GM23248 (cell line): ENCODE measurements at regions not wholly inside any gene's neighbourhood (a gene's known extent, or its start where the extent isn't known, plus 50 kb on each side); places are given as distances from the start of the nearest gene placed in this dataset.
"Not testable (repeated sequence)": the region's sequence is repeated elsewhere in the genome, so short reads cannot be mapped to it uniquely, and the experiment has no call there.

Experiments used
- DNase-seq: peaks from one replicate; pipeline ENCODE4 v3.0.0-alpha.2; 2015
- H2AFZ ChIP-seq: fragments of 200-600 bp; sonication (generic); 2 replicates; pipeline ENCODE4 v1.6.1; 2016; ENCODE audit warnings: antibody characterized with exemption
- H3F3A ChIP-seq: fragments of 200-600 bp; sonication (generic); 2 replicates; pipeline ENCODE4 v1.6.1; 2016; ENCODE audit warnings: mild to moderate bottlenecking, antibody characterized with exemption, mixed run types; ENCODE audit not compliant: insufficient read depth
- H3K27ac ChIP-seq: fragments of 200-600 bp; sonication (generic); 2 replicates; pipeline ENCODE4 v1.5.1; 2016; ENCODE audit warnings: mild to moderate bottlenecking
- H3K27me3 ChIP-seq: fragments of 200-600 bp; sonication (generic); replicated peaks from 2 replicates; pipeline ENCODE4 v1.6.1; 2016; ENCODE audit warnings: mild to moderate bottlenecking; ENCODE audit not compliant: insufficient read depth
- H3K36me3 ChIP-seq: fragments of 200-600 bp; sonication (generic); 2 replicates; pipeline ENCODE4 v1.6.1; 2016; ENCODE audit warnings: low read depth, mild to moderate bottlenecking
- H3K4me1 ChIP-seq: fragments of 200-600 bp; sonication (generic); 2 replicates; pipeline ENCODE4 v1.6.1; 2016; ENCODE audit warnings: mild to moderate bottlenecking; ENCODE audit not compliant: insufficient read depth
- H3K4me2 ChIP-seq: fragments of 200-600 bp; sonication (generic); one replicate; pipeline ENCODE4 v1.6.1; 2016; ENCODE audit warnings: mild to moderate bottlenecking; ENCODE audit not compliant: unreplicated experiment
- H3K4me3 ChIP-seq: fragments of 200-600 bp; sonication (generic); 2 replicates; pipeline ENCODE4 v1.5.1; 2016; ENCODE audit warnings: mild to moderate bottlenecking
- H3K79me2 ChIP-seq: fragments of 200-600 bp; sonication (generic); 2 replicates; pipeline ENCODE4 v1.6.1; 2016; ENCODE audit warnings: mild to moderate bottlenecking; ENCODE audit not compliant: insufficient read depth
- H3K9ac ChIP-seq: fragments of 200-600 bp; sonication (generic); 2 replicates; pipeline ENCODE4 v1.6.1; 2016; ENCODE audit warnings: mild to moderate bottlenecking
- H3K9me2 ChIP-seq: fragments of 200-600 bp; sonication (generic); 2 replicates; pipeline ENCODE4 v1.6.1; 2016; ENCODE audit warnings: mixed run types, mild to moderate bottlenecking, moderate library complexity; ENCODE audit not compliant: insufficient read depth
- H3K9me3 ChIP-seq: fragments of 200-600 bp; sonication (generic); one replicate; pipeline ENCODE4 v1.6.1; 2017; ENCODE audit warnings: low read depth
- H4K20me1 ChIP-seq: fragments of 200-600 bp; sonication (generic); 2 replicates; pipeline ENCODE4 v1.6.0; 2016; ENCODE audit not compliant: insufficient read depth
- EZH2 ChIP-seq: fragments of 200-600 bp; sonication (generic); IDR thresholded peaks from 2 replicates; pipeline ENCODE4 v1.6.1; 2018; ENCODE audit warnings: antibody characterized with exemption, mild to moderate bottlenecking; ENCODE audit not compliant: insufficient read depth, poor library complexity, severe bottlenecking
- EZH2phosphoT487 ChIP-seq: fragments of 200-600 bp; sonication (generic); IDR thresholded peaks from 2 replicates; pipeline ENCODE4 v1.6.1; 2018; ENCODE audit warnings: antibody characterized with exemption, moderate library complexity, mild to moderate bottlenecking, low read depth; ENCODE audit not compliant: insufficient read depth
- WGBS, 2 experiments: methylation state at CpG; one replicate each; pipeline ENCODE4 v1.1.6; 2015 to 2017; ENCODE audit warnings: low lambda C conversion rate in 2 of 2, low coverage in 1 of 2; ENCODE audit errors: missing lambda C conversion rate in 2 of 2; 5-methylcytosine and 5-hydroxymethylcytosine counted together
- in situ Hi-C: fragments of 300-500 bp; cut with MboI; formaldehyde crosslinking; loops from 2 replicates; pipeline ENCODE4 v1.15.0; 2020

DNA sequence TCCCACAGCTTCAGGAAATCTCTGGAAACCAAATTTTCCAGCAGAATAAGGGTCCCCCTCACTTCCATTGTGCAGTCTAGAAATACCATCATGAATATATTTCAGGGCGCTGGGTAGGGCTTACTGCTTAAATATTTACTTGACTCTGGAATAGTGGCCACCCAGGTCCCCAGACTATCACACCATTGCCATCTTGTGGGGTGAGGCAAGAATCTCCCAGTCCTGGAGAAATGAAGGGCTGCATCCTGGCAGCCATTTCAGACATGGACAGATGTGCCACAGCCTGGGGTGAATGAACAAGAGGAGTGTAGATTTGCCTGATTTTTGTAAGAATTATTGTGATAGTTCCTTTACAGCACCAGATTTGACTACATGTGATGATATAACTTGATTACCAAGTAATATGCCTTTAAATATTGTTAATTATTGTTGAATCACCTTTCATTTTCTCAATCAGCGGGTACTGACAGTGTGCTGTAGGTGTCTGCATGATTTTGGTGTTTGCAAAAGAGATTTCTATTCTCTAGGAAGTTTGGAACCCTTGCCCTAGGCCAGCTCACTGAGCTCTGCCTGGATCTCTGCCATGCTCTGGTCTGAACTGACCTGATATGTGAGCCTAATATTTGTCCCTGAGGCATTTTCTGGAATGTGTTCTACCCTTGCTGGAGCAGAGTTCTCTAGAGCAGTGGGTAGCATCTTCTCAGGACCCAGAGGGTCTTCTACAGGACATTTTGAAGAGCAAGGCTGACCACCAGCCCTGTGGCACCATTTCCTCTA is 183.4 kb downstream of the KIT start:
- 68 to 70% methylated on average over 2 of the region's 2 CpGs for whole genome bisulfite sequencing, 2 experiments
- H3K27me3 ChIP-seq, result no peaks in the 10 kb centered on the region
- peak; percentile 57 for DNase-seq

DNA sequence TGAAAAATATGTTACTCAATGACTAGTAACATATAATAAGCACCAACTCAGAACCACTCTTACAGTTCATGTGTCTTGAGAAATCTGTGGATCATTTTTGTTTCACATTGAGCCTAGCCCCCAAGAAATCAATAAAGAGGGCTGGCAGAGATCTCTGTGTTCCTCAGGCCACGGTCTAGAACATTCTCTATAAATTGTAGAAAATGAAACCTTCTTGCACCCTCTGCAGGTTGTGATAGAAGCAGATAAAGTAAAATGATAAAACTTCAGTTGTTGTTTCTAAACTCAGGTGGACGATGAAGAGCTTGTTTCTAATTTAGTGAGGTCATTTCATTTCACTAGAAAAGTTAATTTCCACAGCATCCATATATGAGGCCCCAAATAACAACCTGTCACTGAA is 182.7 kb downstream of the KIT start:
- Histone ChIP-seq H3K36me3 (no peaks in the 10 kb centered on the region), H3K9ac (no peak overlapping the region), H4K20me1 (no peaks in the 10 kb centered on the region), H3K9me2 (no peaks in the 10 kb centered on the region), H3K27ac (no peak overlapping the region), H3K27me3 (no peaks in the 10 kb centered on the region), H3F3A (no peaks in the 10 kb centered on the region), H3K4me3 (no peak overlapping the region), H3K9me3 (no peaks in the 10 kb centered on the region), H2AFZ (0 out of 2 replicates have a peak overlapping the region, but pooled peaks have one; percentile 10), H3K79me2 (no peaks in the 10 kb centered on the region), H3K4me1 (no peaks in the 10 kb centered on the region), H3K4me2 (no peak overlapping the region)
- in situ Hi-C loops, result no loop called here
- no peak for TF ChIP-seq EZH2
- TF ChIP-seq EZH2phosphoT487, result no peak
- WGBS, 2 experiments, result 49 to 54% methylated on average over 2 of the region's 2 CpGs
- peak; percentile 12 for DNase-seq

More for the DNA sequence above, 183.4 kb downstream of the KIT start:
- Histone ChIP-seq H3K9me3 (no peaks in the 10 kb centered on the region), H3K36me3 (no peaks in the 10 kb centered on the region), H2AFZ (no peak overlapping the region), H3K4me1 (no peaks in the 10 kb centered on the region), H4K20me1 (no peaks in the 10 kb centered on the region), H3K79me2 (no peaks in the 10 kb centered on the region), H3K9me2 (no peaks in the 10 kb centered on the region), H3K4me3 (no peak overlapping the region), H3F3A (no peaks in the 10 kb centered on the region), H3K27ac (no peak overlapping the region), H3K4me2 (no peak overlapping the region), H3K9ac (no peak overlapping the region)
- in situ Hi-C loops, result no loop called here
- TF ChIP-seq EZH2phosphoT487, result no peak
- no peak for TF ChIP-seq EZH2

DNA sequence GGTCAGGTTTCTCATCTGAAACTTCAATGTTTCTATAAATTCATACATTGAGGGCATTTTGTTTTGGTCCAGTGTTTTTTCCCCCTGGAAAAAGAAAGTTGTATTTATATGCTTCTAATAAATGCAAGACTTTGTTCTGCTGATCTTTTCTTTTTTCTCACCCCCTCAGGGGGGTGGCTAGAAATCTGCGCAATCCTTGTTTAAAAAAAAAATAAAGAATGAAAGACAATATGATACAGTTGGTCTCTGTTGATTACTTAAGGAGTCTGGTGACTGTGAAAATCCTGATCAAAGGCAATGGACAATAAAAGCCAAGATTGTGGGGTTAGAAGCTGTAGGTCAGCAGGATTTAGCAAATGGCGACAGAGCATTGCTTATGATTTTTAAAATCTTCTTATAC is 180.5 kb downstream of the KIT start:
- Histone ChIP-seq H3K4me2 (no peak overlapping the region), H3K36me3 (no peaks in the 10 kb centered on the region), H3K79me2 (no peaks in the 10 kb centered on the region), H3K9me2 (no peaks in the 10 kb centered on the region), H3K27me3 (no peaks in the 10 kb centered on the region), H3K9me3 (no peaks in the 10 kb centered on the region), H2AFZ (no peak overlapping the region), H4K20me1 (no peaks in the 10 kb centered on the region), H3K4me3 (no peak overlapping the region), H3F3A (no peaks in the 10 kb centered on the region), H3K9ac (no peak overlapping the region), H3K27ac (no peak overlapping the region), H3K4me1 (no peaks in the 10 kb centered on the region)
- no peak for DNase-seq
- 95 to 97% methylated on average over 2 of the region's 2 CpGs for WGBS, 2 experiments
- in situ Hi-C loops, result no loop called here
- TF ChIP-seq EZH2 (no peak), EZH2phosphoT487 (no peak)

DNA sequence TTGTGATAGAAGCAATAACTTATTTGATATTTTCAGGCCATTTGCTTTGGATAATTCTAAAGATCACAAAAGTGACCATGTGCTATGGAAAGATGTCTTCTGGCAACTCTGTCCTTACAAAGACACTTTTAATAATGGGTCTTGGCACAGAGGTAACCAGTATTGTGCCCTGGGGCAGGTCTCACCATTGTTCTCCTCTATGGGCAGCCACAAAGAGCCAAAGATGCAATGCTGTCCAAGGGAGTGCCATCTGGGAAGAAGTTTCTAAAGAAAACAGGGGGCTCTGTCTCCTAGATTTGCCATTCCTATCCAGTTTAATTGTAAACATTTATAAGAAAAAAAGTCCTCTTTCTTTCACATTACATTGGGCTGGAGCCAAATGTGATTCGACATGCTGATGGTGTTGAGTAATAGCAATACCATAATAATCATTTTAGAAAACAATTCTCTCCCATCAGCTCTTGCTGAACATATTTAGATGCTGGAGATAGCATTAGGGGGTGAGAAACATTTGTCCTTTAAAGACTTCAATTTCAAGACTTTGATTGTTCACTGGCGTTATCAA is 179.9 kb downstream of the KIT start:
- H3K27ac ChIP-seq, result no peak overlapping the region
- no peaks in the 10 kb centered on the region for H3F3A ChIP-seq
- no peaks in the 10 kb centered on the region for H3K36me3 ChIP-seq
- H3K9ac ChIP-seq, result no peak overlapping the region
- no peak overlapping the region for H3K4me2 ChIP-seq
- no peaks in the 10 kb centered on the region for H3K9me3 ChIP-seq
- WGBS, 2 experiments, result 25% methylated on average over 2 of the region's 2 CpGs
- no peaks in the 10 kb centered on the region for H3K79me2 ChIP-seq
- H4K20me1 ChIP-seq, result no peaks in the 10 kb centered on the region
- no peaks in the 10 kb centered on the region for H3K27me3 ChIP-seq
- H3K4me3 ChIP-seq, result no peak overlapping the region
- no peak overlapping the region for H2AFZ ChIP-seq
- no peaks in the 10 kb centered on the region for H3K9me2 ChIP-seq
- H3K4me1 ChIP-seq, result no peaks in the 10 kb centered on the region
- in situ Hi-C loops, result no loop called here
- TF ChIP-seq EZH2, result no peak
- TF ChIP-seq EZH2phosphoT487, result no peak
- peak; percentile 21 for DNase-seq

DNA sequence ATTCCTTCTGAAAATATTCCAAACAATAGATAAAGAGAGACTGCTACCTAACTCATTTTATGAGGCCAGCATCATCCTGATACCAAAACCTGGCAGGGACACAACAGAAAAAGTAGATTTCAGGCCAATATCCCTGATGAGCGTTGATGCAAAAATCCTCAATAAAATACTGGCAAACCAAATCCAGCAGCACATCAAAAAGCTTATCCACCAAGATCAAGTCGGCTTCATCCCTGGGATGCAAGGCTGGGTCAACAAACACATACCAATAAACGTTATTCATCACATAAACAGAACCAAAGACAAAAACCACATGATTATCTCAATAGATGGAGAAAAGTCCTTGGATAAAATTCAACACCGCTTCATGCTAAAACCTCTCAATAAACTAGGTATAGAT is 170.6 kb downstream of the KIT start:
- H3F3A ChIP-seq, H3K9me3 ChIP-seq, H3K4me2 ChIP-seq, in situ Hi-C loops, H3K79me2 ChIP-seq, H2AFZ ChIP-seq, H3K27me3 ChIP-seq, H3K4me1 ChIP-seq, DNase-seq, H3K27ac ChIP-seq, H3K4me3 ChIP-seq, H3K36me3 ChIP-seq, H3K9ac ChIP-seq, H3K9me2 ChIP-seq, H4K20me1 ChIP-seq: not testable (repeated sequence)
- WGBS, 2 experiments, result 37 to 39% methylated on average over 4 of the region's 4 CpGs
